HG02970 (cell line): ENCODE measurements at regions not wholly inside any gene's neighbourhood (a gene's known extent, or its start where the extent isn't known, plus 50 kb on each side); places are given as distances from the start of the nearest gene placed in this dataset.

Experiments used
- ATAC-seq: cut with Tn5 transposase; IDR thresholded peaks from one replicate; pipeline ENCODE4 v1.9.1; 2021; ENCODE audit warnings: mild to moderate bottlenecking, moderate library complexity, moderate number of reproducible peaks; ENCODE audit not compliant: unreplicated experiment, low FRiP score

DNA sequence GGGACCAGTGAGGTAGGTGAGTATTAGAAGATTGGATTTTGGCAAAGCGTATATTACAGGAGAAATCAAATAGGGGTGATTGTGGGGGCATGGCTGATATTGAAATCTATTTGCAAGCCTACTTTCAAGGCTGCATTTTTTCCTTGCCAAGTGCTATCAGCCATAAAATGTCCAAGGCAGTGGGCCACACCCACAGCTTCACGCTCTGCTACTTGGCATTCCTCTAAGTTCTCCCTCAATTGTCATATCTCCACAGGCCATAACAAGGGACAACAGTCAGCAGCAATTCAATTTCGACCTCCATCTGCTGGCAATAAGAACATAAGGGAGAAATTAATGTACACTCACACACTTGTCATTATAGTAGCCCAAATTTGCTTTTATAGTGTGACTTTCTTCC lies 667.1 kb upstream of the PKN2 start:
- no peak for ATAC-seq

DNA sequence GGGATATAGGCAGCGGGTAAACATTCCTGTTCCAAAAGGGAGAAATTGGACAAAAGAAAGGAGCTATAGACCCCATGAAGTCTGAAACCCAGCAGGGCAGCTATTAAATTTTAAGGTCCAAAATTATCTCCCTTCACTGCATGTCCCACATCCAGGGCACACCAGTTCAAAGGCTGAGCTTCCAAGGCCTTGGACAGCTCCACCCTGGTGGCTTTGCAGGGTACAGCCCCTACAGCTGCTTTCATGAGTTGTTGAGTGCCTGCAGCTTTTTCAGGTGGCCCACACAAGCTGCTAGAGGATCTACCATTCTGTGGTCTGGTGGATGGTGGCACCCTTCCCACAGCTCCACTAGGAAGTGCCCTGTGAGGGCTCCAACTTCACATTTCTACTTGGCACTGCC lies 662.5 kb upstream of the PKN2 start:
- no peak for ATAC-seq

DNA sequence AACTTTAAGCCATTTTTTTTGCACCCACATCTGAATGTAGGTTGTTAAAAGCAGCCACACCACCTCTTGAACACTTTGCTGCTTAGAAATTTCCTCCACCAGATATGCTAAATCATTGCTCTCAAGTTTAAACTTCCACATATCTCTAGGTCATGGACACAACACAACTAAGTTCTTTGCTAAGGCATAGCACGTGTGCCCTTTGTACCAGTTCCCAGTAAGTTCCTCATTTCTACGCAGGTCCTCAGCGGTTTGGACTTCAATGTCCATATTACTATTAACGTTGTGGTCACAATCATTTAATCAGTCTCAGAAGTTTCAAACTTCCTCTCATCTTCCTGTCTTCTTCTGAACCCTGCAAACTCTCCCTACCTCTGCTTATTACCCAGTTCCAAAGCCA lies 661.6 kb upstream of the PKN2 start:
- ATAC-seq: no peak

DNA sequence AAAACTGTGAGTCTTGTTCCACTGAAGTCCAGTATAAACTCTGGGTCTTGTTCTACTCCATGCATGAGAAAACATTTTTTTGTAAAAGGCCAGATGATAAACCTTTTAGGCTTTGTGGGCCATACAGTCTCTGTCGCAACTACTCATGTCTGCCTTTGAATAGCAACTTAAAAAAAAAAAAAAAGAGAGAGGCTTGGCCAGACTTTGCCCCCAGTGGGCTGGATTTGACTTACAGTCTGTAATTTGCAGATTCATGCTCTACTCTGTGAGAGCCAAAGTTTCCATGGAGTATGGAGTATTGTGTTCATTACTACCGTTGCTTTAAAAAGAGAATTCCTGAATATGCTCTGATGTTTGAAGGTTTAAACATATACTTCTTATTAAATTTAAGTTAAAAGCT lies 654.9 kb upstream of the PKN2 start:
- ATAC-seq: no peak

DNA sequence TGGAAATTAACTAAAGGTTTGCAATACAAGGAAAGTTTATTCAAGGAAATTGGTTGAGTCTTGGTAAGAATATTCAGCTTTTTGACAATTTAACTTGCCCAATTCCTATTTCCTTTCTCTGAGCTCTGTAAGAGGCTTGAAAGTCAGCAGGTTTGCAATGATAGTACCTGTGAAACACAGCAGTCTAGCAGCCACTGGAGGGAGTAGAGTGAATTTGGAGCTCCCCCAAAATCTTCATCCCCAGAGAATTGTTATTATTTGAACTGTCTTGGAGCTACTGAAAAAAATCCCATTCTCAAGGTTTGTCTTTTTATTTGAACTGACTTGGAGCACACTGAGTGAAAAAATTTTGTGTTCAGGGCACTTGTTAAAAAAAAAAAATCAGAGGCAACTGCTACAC lies 654.2 kb upstream of the PKN2 start:
- no peak for ATAC-seq

DNA sequence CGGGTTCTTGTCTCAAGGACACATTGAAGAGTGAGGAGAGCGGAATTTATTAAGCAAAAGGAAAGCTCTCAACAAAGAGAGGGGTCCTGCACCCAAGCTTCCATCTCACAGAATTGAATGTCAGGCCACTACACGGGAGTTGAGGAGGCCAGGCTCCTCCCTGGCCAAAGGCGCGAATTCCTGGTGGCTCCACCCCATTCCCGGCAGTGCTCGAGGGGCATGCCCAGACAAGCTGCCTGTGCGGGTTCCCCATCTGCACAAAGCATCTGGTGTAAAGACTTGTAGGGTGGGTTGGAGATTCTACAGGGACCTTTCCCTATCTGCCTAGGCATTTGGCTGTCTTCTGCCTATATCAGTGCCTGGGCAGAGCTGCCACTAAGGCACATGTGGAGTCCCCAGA lies 648.5 kb upstream of the PKN2 start:
- ATAC-seq: no peak

DNA sequence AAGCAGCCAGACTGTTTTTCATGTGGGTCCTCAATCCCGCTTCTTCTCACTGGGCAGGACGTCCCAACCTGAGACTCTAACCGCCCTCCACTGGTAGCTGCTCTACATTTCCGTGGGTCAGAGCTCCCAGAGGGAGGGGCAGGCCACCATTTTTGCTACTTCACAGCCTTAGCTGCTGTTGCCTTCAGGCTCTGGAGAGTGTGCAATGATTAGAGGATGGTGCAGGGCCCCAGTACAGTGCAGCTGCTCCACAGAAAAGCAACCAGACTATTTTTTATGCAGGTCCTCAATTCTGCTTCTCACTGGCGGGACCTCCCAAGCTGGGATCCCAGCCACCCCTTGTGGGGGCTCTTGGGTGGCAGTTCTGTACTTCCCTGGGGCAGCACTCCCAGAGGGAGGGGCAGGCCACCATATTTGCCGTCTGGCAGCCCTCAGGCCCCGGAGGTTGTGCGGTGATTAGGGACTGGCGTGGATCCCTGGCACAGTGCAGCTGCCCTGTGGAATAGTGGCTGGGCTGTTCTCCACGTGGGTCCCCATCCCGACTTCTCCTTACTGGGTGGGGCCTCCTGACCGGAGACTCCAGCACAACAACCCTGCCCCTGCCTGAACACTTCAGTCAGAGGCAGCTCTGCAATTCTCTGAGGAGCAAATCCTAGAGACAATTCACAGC lies 647.6 kb upstream of the PKN2 start:
- ATAC-seq: no peak

DNA sequence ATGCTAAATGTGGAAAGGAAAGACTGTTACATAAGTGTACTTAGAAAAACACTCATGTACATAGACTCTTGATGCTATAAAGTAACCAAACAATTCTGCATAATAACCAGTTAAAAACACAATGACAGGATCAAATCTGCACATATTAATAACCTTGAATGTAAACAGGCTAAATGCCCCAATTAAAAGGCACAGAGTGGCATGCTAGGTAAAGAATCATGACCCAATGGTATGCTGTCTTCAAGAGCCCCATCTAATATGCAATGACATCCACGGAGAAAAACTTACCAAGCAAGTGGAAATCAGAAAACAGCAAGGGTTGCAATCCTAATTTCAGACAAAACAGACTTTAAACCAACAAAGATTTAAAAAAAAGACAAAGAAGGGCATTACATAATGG lies 644.8 kb upstream of the PKN2 start:
- ATAC-seq: no peak

DNA sequence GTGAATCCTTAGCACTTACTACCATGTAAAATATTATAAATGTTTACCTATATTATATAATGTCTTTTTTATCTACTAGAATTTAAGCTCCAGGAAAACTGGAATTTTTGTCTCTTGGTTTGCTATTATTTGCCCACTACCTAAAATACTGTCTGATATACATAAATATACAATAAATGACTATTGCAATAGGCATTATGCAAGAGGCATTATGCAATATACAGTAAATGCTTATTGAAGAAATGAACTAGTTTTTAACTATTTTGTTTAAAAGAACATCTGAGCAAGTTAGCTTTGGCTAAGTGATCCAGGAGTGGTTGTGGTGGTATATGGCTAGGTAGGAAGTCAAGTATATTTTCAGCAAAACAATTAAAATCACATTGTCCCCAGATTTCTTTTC lies 640.2 kb upstream of the PKN2 start:
- no peak for ATAC-seq

DNA sequence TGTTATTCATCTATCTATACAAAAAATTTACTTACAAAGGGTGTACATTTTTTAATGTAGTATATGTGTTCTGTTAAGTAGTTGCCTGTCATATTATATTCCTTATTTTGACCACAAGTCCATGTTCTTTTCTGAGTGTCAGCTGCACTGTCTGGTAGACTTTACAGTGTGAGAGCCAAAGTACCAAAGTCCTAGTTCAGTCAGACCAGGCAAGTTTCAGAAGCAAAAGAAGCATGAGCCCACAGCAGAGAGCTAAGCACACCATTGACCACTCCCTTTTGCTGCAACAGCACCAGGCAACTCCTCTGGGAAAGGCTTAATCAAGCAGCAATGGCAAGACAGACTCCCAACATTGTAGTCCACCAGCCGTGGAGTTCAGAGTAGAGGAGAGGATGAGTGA lies 631.9 kb upstream of the PKN2 start:
- ATAC-seq: no peak

DNA sequence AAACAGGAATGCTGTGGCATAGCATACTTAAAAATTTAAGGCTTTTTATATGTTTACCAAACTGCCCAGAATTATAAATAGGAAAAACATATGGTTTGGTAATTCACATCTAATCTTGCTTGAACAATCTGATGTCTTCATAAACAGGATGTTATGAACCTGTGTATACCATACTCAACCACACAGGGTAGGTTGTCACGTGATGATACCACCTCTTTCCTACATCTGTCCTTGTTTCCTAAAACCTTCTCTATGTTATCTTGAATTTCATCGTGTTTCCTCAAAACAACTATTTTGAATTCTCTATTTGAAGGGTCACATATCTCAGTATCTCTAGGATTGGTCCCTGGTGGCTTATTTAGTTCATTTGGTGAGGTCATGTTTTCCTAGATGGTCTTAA lies 631.0 kb upstream of the PKN2 start:
- no peak for ATAC-seq

DNA sequence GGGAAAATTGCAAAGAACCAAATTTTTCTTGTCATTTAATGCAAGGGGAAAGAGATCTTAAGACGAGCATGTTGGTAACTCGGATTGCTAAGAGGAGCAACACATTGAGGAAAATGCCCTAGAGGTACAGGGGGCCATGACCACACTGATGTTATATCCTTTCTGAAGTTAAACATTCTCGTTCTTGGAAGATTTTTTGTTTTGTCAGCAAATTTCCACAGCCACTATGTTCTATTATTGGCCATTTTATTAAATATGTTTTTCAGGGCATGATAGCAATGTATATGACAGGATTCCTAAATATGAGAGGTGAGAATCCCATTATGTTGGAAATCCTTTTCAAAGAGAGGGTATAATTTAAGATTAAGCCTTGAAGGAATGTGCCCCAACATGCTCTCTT lies 627.2 kb upstream of the PKN2 start:
- ATAC-seq: no peak

DNA sequence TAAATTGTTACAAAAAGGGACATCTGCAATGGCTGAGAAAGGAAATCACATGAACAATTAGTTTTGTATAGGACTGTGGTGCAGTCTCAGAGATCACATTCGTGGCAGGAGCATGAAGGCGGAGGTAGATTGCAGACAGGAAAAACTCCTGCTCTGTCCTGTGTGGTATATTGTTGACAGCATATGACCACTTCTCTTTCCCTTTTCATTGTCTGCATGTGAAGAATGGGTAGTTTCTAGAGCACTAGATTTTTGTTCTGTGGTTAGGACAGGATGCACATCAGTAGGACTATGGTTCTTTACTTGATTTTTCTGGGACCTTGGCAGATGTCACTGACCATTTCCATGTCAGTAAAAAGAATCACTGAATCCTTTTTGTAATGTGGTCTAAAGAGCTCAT lies 625.9 kb upstream of the PKN2 start:
- no peak for ATAC-seq

DNA sequence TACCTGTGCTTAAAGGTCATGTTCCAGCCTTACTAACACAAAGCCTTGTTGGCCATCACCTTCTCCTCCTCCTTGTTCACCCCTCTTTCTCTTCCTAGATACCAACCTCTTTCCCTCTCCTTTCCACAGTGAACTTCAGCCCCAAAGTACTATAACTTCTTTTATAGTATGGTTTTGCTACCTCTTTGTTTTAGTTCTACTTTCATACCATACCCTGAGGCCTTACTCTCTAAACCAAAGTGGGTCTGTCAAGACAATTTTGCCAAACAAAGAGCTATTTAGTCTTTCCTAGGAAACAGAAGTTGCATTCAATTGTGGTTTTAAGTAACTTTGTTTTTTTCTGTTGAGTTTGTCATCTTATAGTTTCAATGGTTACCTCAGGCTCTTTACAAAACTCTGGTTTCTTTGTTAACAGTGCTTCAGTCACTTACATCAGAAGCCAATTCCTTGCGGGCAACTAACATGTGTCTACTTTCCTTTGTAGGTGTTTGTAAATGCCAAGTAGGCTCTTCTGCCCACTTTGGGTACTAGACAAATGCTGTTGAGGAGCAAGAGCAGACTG lies 623.9 kb upstream of the PKN2 start:
- no peak for ATAC-seq

DNA sequence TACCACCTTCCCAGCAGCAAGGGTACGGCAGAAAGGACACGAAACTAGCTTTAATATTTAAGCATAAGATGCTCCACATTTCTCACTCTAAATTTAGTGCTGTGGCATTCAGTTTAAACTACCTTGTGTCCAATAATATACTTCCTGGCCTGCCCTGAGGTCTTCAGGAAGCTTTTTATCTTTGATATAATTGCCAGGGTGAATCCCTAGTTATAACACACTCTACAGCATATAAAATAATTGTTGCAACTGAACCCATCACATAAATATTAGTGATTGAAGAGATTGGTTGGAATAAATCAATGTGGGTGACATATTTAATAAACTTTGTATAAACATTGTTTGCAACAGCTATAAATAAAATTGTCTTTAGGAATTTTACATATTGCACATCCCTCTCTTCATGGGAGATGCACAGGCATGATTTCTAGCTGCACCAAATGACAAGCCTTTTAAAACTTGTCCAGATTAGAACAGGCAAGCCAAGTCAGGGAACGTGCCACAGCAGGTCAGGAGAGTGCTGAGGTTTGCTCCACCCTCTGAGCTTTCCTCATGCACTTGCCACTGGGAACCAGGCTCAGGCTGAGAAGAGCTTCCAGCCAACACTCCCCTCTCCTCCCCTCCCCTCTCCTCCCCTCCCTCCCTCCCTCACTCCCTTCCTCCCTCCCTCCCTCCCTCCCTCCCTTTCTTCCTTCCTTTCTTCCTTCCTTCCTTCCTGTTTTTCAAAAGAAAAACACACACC lies 623.2 kb upstream of the PKN2 start:
- no peak for ATAC-seq

DNA sequence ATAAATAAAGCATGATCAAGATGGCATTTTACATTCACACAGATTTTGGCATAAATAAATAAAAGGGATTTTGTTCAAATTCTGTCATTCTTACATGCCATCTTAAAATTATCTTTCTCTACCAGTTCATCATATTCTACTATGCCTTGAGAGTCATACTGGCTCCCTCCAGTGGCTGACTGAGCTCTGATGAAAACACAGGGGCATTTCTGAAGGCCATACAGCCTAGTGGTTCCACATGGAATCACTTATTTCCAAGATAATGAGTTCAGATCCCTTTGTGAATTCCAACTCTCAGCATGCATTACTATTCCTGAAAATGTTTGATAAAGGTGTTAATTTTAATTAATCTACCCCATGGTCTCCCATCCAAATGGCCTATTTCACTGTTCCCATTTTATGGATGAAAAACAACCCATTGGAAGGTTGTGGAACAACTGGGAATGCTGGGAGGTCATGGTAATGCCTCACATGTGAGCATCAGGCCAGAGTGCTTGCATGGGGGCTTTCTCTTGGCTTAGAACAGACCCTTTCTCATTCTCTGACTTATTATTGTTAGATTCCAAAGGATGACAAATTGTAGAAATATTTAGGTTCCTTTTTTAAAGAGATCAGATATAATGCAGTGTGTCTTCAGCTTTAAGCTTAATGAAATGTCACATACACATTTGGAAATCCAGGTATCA lies 622.4 kb upstream of the PKN2 start:
- no peak for ATAC-seq

DNA sequence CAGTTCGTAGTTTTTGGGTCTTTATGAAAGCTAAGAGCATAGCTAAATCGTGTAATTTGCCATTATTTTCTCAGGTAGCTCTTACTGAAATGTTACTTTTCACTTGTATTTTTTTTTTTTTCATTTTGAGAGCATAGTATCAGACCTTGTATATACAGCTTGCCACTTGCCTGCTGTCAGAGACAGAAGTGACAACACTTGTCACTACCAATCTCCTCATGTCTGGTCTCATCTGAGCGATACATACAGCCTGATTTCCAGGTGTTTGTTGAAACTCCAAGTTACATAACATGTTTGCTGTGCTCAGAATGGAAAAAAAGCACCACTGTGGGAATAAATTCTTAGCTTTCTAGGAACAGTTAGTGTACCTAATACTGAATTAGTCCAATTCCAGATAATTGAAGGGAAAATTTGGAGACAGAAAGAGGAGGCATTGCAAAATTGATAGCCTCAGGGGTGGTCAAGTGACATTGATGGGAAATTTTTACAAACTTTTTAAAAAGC lies 621.4 kb upstream of the PKN2 start:
- no peak for ATAC-seq

DNA sequence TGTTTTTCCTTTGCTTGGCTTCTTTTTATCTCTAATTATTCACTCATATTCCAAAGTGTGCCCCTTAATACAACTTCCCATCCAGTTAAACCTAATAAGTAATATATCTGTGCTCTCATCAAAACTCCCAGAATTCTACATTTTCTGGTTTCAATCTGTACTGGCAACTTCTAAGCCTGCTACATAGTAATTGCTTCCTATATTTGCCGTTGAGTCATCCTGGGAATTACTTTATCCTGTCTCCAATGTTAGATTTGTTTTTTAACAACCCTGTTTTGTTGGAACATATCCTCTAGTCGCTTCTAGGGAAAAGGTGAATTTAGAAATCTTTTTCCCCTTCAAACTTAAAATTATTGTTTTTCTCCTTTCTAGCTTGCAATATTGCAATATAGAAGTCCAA lies 620.5 kb upstream of the PKN2 start:
- ATAC-seq: no peak

DNA sequence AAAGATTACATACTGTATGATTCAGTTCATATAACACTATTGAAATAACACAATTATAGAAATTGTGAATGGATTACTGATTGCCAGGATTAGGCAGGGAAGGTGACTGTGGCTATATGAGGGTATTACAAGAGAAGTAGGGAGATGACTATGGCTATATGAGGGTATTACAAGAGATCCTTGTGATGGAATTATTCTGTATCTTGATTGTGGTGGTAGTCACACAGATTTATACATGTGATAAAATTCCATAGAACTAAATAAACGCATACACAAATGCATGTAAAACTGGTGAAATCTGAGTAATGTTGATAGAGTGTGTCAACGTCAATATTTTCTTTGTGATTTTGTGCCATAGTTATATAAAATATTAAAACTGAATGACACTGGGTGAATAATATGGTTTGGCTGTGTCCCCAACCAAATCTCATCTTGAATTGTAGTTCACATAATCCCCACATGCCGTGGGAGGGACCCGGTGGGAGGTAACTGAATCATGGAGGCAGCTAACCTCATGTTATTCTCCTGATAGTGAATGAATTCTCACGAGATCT lies 615.6 kb upstream of the PKN2 start:
- no peak for ATAC-seq

DNA sequence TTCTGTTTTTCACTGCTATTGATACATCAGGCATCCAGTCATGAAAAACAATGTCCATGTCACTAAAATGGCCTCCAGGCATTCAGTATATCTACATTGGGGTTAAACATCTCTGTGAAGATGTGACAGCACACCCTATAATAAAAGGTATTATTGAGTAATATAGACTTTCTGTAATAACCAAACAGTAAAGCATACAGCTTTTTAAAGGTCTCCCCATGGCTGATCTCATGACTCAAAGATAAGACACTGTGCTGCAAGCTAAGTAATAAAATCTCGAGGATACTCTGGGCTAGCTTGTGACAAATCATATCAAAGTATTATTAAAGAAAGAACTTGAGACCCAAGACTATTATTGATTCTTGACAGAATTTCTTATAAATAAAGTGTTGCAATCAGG lies 613.1 kb upstream of the PKN2 start:
- ATAC-seq: no peak

DNA sequence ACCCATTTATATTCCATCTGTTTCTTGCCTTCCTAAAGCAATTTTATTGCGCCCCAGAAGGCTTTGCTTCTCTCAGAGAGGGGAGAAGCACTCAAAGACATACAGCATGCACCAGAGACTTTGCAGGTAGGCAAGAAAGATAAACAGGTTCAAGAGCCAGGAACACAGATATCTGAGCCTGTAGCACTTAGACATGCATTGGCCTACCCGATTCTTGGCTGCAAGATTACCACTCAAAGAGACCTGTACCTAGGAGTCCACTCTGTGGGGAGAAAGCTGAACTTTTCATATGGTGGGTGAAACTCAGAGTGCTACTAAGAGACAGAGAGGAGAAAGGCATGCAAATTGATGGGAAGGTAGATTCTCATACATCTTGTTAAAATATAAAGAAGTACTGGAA lies 609.4 kb upstream of the PKN2 start:
- no peak for ATAC-seq
